ENCODE measurements at regions not wholly inside any gene's neighbourhood (a gene's known extent, or its start where the extent isn't known, plus 50 kb on each side); places are given as distances from the start of the nearest gene placed in this dataset.

- ATAC-seq: no peak
- TF ChIP-seq ESRRG (CRISPR knock-in tag; IDR thresholded peaks at IDR 0.05) (no peak), TCF4 (CRISPR knock-in tag; IDR thresholded peaks at IDR 0.05; ENCODE audit: borderline replicate concordance) (no peak), ZNF8 (CRISPR knock-in tag; IDR thresholded peaks at IDR 0.05) (no peak), RARB (CRISPR knock-in tag; IDR thresholded peaks at IDR 0.05) (no peak), CREB5 (CRISPR knock-in tag; IDR thresholded peaks at IDR 0.05; ENCODE audit: low read depth) (no peak), ZFP30 (CRISPR knock-in tag; IDR thresholded peaks at IDR 0.05) (no peak), ZNF565 (CRISPR knock-in tag; conservative IDR thresholded peaks at IDR 0.05; ENCODE audit: low read depth) (no peak), POU6F1 (CRISPR knock-in tag; IDR thresholded peaks at IDR 0.05; ENCODE audit: borderline replicate concordance, low read depth) (no peak), PATZ1 (CRISPR knock-in tag; IDR thresholded peaks at IDR 0.05; ENCODE audit: borderline replicate concordance) (no peak), GLIS3 (CRISPR knock-in tag; IDR thresholded peaks at IDR 0.05) (no peak), ZFP3 (CRISPR knock-in tag; IDR thresholded peaks at IDR 0.05) (no peak), CSDC2 (CRISPR knock-in tag; IDR thresholded peaks at IDR 0.05) (no peak), PPARA (CRISPR knock-in tag; IDR thresholded peaks at IDR 0.05; ENCODE audit: borderline replicate concordance) (no peak), SNAI2 (CRISPR knock-in tag; IDR thresholded peaks at IDR 0.05) (no peak), ISL1 (CRISPR knock-in tag; IDR thresholded peaks at IDR 0.05) (no peak), ZNF70 (CRISPR knock-in tag; IDR thresholded peaks at IDR 0.05) (no peak), BACH2 (CRISPR knock-in tag; IDR thresholded peaks at IDR 0.05; ENCODE audit: borderline replicate concordance) (no peak)
These were observed 609.3 kb downstream of the NOVA1 start for GRCh38 chr14:25988536-25988935.

GRCh38 chr14:25955772-25956171 lies 642.1 kb downstream of the NOVA1 start:
- TF ChIP-seq ZNF565 (CRISPR knock-in tag; conservative IDR thresholded peaks at IDR 0.05; ENCODE audit: low read depth) (no peak), OSR1 (CRISPR knock-in tag; IDR thresholded peaks at IDR 0.05) (no peak), ISL1 (CRISPR knock-in tag; IDR thresholded peaks at IDR 0.05) (no peak), SNAI2 (CRISPR knock-in tag; IDR thresholded peaks at IDR 0.05) (no peak), ZNF8 (CRISPR knock-in tag; IDR thresholded peaks at IDR 0.05) (no peak), ZNF70 (CRISPR knock-in tag; IDR thresholded peaks at IDR 0.05) (no peak), GLIS3 (CRISPR knock-in tag; IDR thresholded peaks at IDR 0.05) (no peak), TSHZ2 (CRISPR knock-in tag; IDR thresholded peaks at IDR 0.05) (no peak), RARB (CRISPR knock-in tag; IDR thresholded peaks at IDR 0.05) (no peak), TCF4 (CRISPR knock-in tag; IDR thresholded peaks at IDR 0.05; ENCODE audit: borderline replicate concordance) (no peak), PATZ1 (CRISPR knock-in tag; IDR thresholded peaks at IDR 0.05; ENCODE audit: borderline replicate concordance) (no peak), ZFP30 (CRISPR knock-in tag; IDR thresholded peaks at IDR 0.05) (no peak), CREB5 (CRISPR knock-in tag; IDR thresholded peaks at IDR 0.05; ENCODE audit: low read depth) (no peak), BACH2 (CRISPR knock-in tag; IDR thresholded peaks at IDR 0.05; ENCODE audit: borderline replicate concordance) (no peak), PPARA (CRISPR knock-in tag; IDR thresholded peaks at IDR 0.05; ENCODE audit: borderline replicate concordance) (no peak), ARNTL (CRISPR knock-in tag; IDR thresholded peaks at IDR 0.05; ENCODE audit: borderline replicate concordance, low read depth) (no peak), ZC3H10 (CRISPR knock-in tag; IDR thresholded peaks at IDR 0.05) (no peak), ZFP3 (CRISPR knock-in tag; IDR thresholded peaks at IDR 0.05) (no peak), TOX (CRISPR knock-in tag; IDR thresholded peaks at IDR 0.05; ENCODE audit: borderline replicate concordance) (no peak), POU6F1 (CRISPR knock-in tag; IDR thresholded peaks at IDR 0.05; ENCODE audit: borderline replicate concordance, low read depth) (no peak)
- ATAC-seq: no peak
